ENCODE measurements at regions not wholly inside any gene's neighbourhood (a gene's known extent, or its start where the extent isn't known, plus 50 kb on each side); places are given as distances from the start of the nearest gene placed in this dataset.

DNA sequence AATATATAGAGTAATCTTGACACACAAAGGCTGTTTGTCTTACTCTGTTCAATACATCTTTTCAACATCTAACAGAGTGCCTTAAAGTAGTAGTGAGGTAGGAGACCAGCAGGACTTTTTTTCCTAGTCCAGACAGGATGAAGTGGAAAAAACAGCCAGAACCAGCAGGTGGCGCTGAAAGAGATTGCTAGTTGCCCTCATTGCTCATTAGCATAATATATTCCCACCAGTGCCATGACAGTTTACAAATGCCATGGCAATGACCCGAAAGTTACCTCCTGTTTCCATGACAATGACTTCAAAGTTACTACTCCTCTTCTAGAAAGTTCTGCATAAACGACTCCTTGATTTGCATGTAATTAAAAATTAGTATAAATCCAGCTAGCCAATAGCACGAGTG, 387.4 kb downstream of the ACTL7B start (continued):
- TF ChIP-seq CEBPB (IDR thresholded peaks at IDR 0.05; ENCODE audit: low read depth): no peak

DNA sequence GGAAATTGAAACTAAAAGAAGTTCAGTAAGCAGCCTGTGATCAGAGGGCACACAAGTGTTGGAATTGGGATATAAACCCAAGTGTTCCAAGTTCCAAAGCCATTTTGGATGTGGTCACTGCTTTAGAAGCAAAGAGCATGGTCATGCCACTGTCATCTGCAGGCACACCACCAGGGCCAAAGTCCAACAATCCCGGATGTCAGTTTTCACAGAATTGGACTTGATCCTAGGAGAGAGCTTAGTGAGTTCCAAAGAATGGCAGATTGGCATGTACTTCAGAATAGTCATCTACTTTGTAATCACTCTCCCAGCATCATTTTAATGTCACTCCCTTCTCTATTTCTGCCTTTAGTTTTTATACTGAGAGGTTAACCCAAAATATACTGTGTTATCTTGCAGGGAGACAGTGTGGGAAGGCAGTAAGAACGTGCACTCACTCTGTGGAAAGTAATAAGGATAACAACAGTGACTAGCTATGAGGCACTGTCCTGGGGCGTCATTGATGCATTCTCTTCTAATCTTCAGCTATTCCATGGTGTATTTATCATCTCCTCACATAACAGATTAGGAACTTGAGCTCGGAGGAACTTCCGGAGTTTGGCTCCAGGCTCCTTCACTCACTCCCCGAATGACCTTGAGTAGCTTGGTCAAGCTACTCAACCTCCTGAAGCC, 388.0 kb downstream of the ACTL7B start:
- Histone ChIP-seq H3K79me2 (ENCODE audit: insufficient read depth, low read length) (no peaks in the 10 kb centered on the region), H3K4me3 (replicated peaks in 1 of 2; ENCODE audit: low read depth in 1 of 2, low read length in 2 of 2) (no peak overlapping the region), H3K36me3 (ENCODE audit: control insufficient read depth in 1 of 2, insufficient read depth in 2 of 2, low read length in 2 of 2) (no peaks in the 10 kb centered on the region), H3K9ac (ENCODE audit: low read length) (no peak overlapping the region), H4K20me1 (ENCODE audit: insufficient read depth) (no peaks in the 10 kb centered on the region), H3K4me2 (ENCODE audit: low read length) (peak overlapping the region; percentile 14; the same call in 1 of the 2 replicates), H3K27ac (ENCODE audit: low read depth, low read length) (no peak overlapping the region), H2AFZ (ENCODE audit: low read depth, low read length, poor library complexity, severe bottlenecking) (no peak overlapping the region), H3K9me3 (ENCODE audit: control insufficient read depth in 1 of 2, insufficient read depth in 1 of 2, low read depth in 1 of 2, low read length in 2 of 2) (no peaks in the 10 kb centered on the region), H3K27me3 (ENCODE audit: insufficient read depth, low read length) (no peaks in the 10 kb centered on the region), H3K4me1 (ENCODE audit: control insufficient read depth in 1 of 2, insufficient read depth in 2 of 2, low read length in 2 of 2) (peaks cover 0 to 28% of the 10 kb centered on the region in 2 experiments; a peak in 2 of 4 replicates), H3K9me2 (ENCODE audit: insufficient read depth) (no peaks in the 10 kb centered on the region)
- intact Hi-C loops (cut with micrococcal nuclease): loop anchor here (1.0 kb wide), 1 partner anchor 98 kb away; no protein-coding TSS in a partner anchor
- RAD21 ChIA-PET (ENCODE audit: low non-redundant PET in 1 of 2, low total read pairs in 2 of 2, uncharacterized antibody in 2 of 2, unreplicated experiment in 2 of 2): interaction anchor here in 1 of 2 experiments (0.6 kb wide), 1 partner anchor 978 kb away, joined by 5 read pairs; the partner anchor contains the start of gene KLF4
- POLR2A ChIA-PET: no interaction called here
- CTCF ChIA-PET: interaction anchor here (0.6 to 1.9 kb wide), 8 partner anchors 12 to 1045 kb away, joined by 3 to 8 read pairs (median 4); no protein-coding TSS in a partner anchor
- ATAC-seq (peak; percentile 8; the same call in 1 of the 2 replicates), DNase-seq (ENCODE audit: low read depth, low spot score) (no peak)
- no TSS peak for BruUV-seq (replicated peaks)
- TF ChIP-seq, protein P1, sequence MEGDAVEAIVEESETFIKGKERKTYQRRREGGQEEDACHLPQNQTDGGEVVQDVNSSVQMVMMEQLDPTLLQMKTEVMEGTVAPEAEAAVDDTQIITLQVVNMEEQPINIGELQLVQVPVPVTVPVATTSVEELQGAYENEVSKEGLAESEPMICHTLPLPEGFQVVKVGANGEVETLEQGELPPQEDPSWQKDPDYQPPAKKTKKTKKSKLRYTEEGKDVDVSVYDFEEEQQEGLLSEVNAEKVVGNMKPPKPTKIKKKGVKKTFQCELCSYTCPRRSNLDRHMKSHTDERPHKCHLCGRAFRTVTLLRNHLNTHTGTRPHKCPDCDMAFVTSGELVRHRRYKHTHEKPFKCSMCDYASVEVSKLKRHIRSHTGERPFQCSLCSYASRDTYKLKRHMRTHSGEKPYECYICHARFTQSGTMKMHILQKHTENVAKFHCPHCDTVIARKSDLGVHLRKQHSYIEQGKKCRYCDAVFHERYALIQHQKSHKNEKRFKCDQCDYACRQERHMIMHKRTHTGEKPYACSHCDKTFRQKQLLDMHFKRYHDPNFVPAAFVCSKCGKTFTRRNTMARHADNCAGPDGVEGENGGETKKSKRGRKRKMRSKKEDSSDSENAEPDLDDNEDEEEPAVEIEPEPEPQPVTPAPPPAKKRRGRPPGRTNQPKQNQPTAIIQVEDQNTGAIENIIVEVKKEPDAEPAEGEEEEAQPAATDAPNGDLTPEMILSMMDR (IDR thresholded peaks at IDR 0.05 in 2 of 3, conservative IDR thresholded peaks at IDR 0.05 in 1 of 3; ENCODE audit: borderline replicate concordance in 1 of 3, insufficient read depth in 1 of 3, low read depth in 2 of 3, low read length in 2 of 3): 0 out of 6 replicates have a peak, but pooled peaks of 1 of the 3 experiments have one; percentile 10
- no peak for TF ChIP-seq EGR1 (IDR thresholded peaks at IDR 0.05; ENCODE audit: low read depth)

DNA sequence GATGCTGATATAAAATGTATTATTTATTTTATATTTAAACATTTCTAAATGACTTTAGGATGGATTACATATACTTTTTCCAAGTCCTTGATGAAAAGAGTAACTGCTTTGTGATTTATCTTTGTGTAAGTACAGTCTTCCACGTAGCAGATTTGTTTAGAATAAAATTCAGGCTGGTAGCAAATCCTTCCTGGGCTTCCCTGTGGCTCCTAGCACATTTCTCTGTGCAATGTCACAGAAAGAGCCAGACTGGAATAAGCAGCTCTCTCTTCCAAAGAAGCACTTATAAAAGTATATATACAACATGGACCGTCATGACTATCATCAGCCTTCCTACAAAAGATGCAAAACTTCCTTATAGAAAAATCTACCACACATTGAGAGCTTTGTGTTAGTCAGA, 388.6 kb downstream of the ACTL7B start:
- Histone ChIP-seq H3K27me3 (ENCODE audit: insufficient read depth, low read length) (no peaks in the 10 kb centered on the region), H3K27ac (ENCODE audit: low read depth, low read length) (no peak overlapping the region), H3K9me3 (ENCODE audit: control insufficient read depth in 1 of 2, insufficient read depth in 1 of 2, low read depth in 1 of 2, low read length in 2 of 2) (no peaks in the 10 kb centered on the region), H3K4me2 (ENCODE audit: low read length) (peak overlapping the region; percentile 14; the same call in 1 of the 2 replicates), H3K9me2 (ENCODE audit: insufficient read depth) (no peaks in the 10 kb centered on the region), H4K20me1 (ENCODE audit: insufficient read depth) (no peaks in the 10 kb centered on the region), H3K4me1 (ENCODE audit: control insufficient read depth in 1 of 2, insufficient read depth in 2 of 2, low read length in 2 of 2) (peaks cover 0 to 28% of the 10 kb centered on the region in 2 experiments; a peak in 2 of 4 replicates), H3K9ac (ENCODE audit: low read length) (no peak overlapping the region), H3K79me2 (ENCODE audit: insufficient read depth, low read length) (no peaks in the 10 kb centered on the region), H3K4me3 (replicated peaks in 1 of 2; ENCODE audit: low read depth in 1 of 2, low read length in 2 of 2) (no peak overlapping the region), H3K36me3 (ENCODE audit: control insufficient read depth in 1 of 2, insufficient read depth in 2 of 2, low read length in 2 of 2) (no peaks in the 10 kb centered on the region), H2AFZ (ENCODE audit: low read depth, low read length, poor library complexity, severe bottlenecking) (no peak overlapping the region)
- ChIA-PET CTCF (interaction anchor here (1.1 to 2.3 kb wide), 5 partner anchors 22 to 347 kb away, joined by 3 to 8 read pairs (median 5); no protein-coding TSS in a partner anchor), POLR2A (no interaction called here), RAD21 (ENCODE audit: low non-redundant PET in 1 of 2, low total read pairs in 2 of 2, uncharacterized antibody in 2 of 2, unreplicated experiment in 2 of 2) (no interaction called here)
- intact Hi-C loops (cut with micrococcal nuclease): no loop called here
- BruUV-seq (replicated peaks): no TSS peak
- DNase-seq (ENCODE audit: low read depth, low spot score): no peak
- ATAC-seq: no peak
- TF ChIP-seq ZFX (IDR thresholded peaks at IDR 0.05): no peak
- TF ChIP-seq, protein P2, sequence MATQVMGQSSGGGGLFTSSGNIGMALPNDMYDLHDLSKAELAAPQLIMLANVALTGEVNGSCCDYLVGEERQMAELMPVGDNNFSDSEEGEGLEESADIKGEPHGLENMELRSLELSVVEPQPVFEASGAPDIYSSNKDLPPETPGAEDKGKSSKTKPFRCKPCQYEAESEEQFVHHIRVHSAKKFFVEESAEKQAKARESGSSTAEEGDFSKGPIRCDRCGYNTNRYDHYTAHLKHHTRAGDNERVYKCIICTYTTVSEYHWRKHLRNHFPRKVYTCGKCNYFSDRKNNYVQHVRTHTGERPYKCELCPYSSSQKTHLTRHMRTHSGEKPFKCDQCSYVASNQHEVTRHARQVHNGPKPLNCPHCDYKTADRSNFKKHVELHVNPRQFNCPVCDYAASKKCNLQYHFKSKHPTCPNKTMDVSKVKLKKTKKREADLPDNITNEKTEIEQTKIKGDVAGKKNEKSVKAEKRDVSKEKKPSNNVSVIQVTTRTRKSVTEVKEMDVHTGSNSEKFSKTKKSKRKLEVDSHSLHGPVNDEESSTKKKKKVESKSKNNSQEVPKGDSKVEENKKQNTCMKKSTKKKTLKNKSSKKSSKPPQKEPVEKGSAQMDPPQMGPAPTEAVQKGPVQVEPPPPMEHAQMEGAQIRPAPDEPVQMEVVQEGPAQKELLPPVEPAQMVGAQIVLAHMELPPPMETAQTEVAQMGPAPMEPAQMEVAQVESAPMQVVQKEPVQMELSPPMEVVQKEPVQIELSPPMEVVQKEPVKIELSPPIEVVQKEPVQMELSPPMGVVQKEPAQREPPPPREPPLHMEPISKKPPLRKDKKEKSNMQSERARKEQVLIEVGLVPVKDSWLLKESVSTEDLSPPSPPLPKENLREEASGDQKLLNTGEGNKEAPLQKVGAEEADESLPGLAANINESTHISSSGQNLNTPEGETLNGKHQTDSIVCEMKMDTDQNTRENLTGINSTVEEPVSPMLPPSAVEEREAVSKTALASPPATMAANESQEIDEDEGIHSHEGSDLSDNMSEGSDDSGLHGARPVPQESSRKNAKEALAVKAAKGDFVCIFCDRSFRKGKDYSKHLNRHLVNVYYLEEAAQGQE (IDR thresholded peaks at IDR 0.05; ENCODE audit: low read depth): no peak
- no peak for TF ChIP-seq CEBPB (IDR thresholded peaks at IDR 0.05; ENCODE audit: low read depth)
- no peak for TF ChIP-seq FOSL1 (IDR thresholded peaks at IDR 0.05; ENCODE audit: low read depth)
- no peak for TF ChIP-seq TCF7L2 (IDR thresholded peaks at IDR 0.05; ENCODE audit: borderline replicate concordance, extremely low read depth, insufficient read depth, insufficient read length)
- TF ChIP-seq SIN3A (IDR thresholded peaks at IDR 0.05; ENCODE audit: low read depth): no peak
- TF ChIP-seq, protein P3, sequence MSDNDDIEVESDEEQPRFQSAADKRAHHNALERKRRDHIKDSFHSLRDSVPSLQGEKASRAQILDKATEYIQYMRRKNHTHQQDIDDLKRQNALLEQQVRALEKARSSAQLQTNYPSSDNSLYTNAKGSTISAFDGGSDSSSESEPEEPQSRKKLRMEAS (IDR thresholded peaks at IDR 0.05): no peak
- no peak for TF ChIP-seq EZH2 (IDR thresholded peaks at IDR 0.05)
- no peak for TF ChIP-seq ELF1 (IDR thresholded peaks at IDR 0.05; ENCODE audit: borderline replicate concordance, low read depth)

All from HCT116 (cell line).